ENCODE measurements at regions not wholly inside any gene's neighbourhood (a gene's known extent, or its start where the extent isn't known, plus 50 kb on each side); places are given as distances from the start of the nearest gene placed in this dataset.

DNA sequence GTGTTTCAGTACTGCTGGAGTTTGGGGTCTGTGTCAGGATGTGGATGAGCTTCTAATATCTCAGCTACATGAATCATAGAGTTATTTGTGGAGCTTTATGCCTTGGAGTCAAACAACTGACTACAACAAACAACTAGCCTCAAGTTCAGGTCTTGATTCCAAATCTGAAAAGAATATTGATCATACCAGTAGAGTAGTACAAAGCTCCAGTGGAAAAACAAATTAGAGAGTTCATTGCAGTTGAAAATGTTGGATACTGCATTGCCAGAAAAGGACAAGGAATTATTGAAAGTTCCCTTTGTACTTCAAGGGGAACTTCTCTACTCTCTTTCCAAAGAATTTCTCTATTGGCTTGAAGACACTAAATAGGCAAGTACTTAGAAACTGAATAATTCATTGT, 117.6 kb upstream of the CTTNBP2 start:
- Histone ChIP-seq H3K9ac (ENCODE audit: low read length) (no peak overlapping the region), H2BK120ac (ENCODE audit: low read depth, low read length) (no peak overlapping the region), H3K79me1 (ENCODE audit: low read length) (no peaks in the 10 kb centered on the region), H3K4me1 (ENCODE audit: control insufficient read depth, low read depth, low read length) (no peaks in the 10 kb centered on the region), H2BK5ac (ENCODE audit: low read length) (no peak overlapping the region), H3K23ac (ENCODE audit: low read length) (no peak overlapping the region), H3K4me2 (ENCODE audit: low read length) (no peak overlapping the region), H2BK15ac (replicated peaks; ENCODE audit: low read depth) (no peak overlapping the region), H3K4me3 (ENCODE audit: low read length) (no peak overlapping the region), H2AK5ac (ENCODE audit: low read length) (no peak overlapping the region), H3K4ac (ENCODE audit: low read depth, low read length) (no peak overlapping the region), H3K27ac (ENCODE audit: low read depth, low read length) (no peak overlapping the region), H3K18ac (ENCODE audit: low read length) (no peak overlapping the region), H4K8ac (ENCODE audit: low read depth, low read length) (no peak overlapping the region), H3K79me2 (ENCODE audit: control insufficient read depth, insufficient read depth, low read length) (no peaks in the 10 kb centered on the region), H3K56ac (ENCODE audit: low read length) (no peak overlapping the region), H3K27me3 (ENCODE audit: insufficient read depth, low read length, poor library complexity) (no peaks in the 10 kb centered on the region), H4K5ac (ENCODE audit: low read length) (no peak overlapping the region), H3K36me3 (ENCODE audit: control insufficient read depth, insufficient read depth, low read length) (no peaks in the 10 kb centered on the region)
- no peak for DNase-seq

DNA sequence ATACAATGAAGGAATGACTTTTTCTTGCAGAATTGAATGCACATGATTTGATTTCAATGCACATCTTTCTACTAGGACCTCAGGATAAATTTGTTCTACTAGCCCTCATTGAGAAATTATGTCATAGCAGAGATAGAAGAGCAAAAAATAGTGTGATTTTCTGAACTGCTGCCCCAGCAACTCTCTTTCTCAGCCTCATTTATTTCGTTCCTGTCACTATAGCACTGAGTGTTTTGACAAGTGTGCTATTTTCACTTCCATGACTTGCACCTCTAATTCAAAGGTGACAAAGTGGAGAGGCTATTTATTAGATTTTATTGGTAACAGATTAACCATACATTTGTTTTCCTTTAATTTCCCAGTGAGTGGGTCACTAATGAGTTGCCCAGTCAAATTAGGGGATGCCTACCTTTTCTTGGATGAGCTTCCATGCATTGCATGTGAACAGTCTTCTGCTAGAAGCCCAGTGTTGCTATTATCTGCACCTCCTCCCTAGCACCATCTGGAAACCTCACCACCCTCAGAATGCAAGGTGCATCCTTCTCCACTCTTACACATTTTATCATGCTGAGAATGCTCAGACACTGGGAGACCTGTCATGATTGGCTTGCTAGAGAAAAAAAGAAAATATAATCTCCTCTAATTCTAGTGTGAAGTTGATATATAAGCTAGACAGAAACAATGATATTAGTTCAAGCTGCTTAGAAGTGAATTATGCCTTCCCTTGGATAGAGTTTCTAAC, 119.6 kb upstream of the CTTNBP2 start:
- Histone ChIP-seq H3K4me3 (ENCODE audit: low read length) (no peak overlapping the region), H2BK15ac (replicated peaks; ENCODE audit: low read depth) (no peak overlapping the region), H3K27ac (ENCODE audit: low read depth, low read length) (no peak overlapping the region), H2BK5ac (ENCODE audit: low read length) (no peak overlapping the region), H4K8ac (ENCODE audit: low read depth, low read length) (no peak overlapping the region), H3K56ac (ENCODE audit: low read length) (no peak overlapping the region), H3K27me3 (ENCODE audit: insufficient read depth, low read length, poor library complexity) (no peaks in the 10 kb centered on the region), H3K36me3 (ENCODE audit: control insufficient read depth, insufficient read depth, low read length) (no peaks in the 10 kb centered on the region), H3K23ac (ENCODE audit: low read length) (no peak overlapping the region), H2BK120ac (ENCODE audit: low read depth, low read length) (no peak overlapping the region), H3K79me2 (ENCODE audit: control insufficient read depth, insufficient read depth, low read length) (no peaks in the 10 kb centered on the region), H3K18ac (ENCODE audit: low read length) (no peak overlapping the region), H3K9ac (ENCODE audit: low read length) (no peak overlapping the region), H2AK5ac (ENCODE audit: low read length) (no peak overlapping the region), H3K4me2 (ENCODE audit: low read length) (no peak overlapping the region), H3K4ac (ENCODE audit: low read depth, low read length) (no peak overlapping the region), H4K5ac (ENCODE audit: low read length) (no peak overlapping the region), H3K79me1 (ENCODE audit: low read length) (no peaks in the 10 kb centered on the region), H3K4me1 (ENCODE audit: control insufficient read depth, low read depth, low read length) (no peaks in the 10 kb centered on the region)
- DNase-seq: no peak
- no CpG with 5 or more reads among the region's 1 CpG for WGBS (ENCODE audit: extremely low coverage, insufficient coverage, low lambda C conversion rate)

DNA sequence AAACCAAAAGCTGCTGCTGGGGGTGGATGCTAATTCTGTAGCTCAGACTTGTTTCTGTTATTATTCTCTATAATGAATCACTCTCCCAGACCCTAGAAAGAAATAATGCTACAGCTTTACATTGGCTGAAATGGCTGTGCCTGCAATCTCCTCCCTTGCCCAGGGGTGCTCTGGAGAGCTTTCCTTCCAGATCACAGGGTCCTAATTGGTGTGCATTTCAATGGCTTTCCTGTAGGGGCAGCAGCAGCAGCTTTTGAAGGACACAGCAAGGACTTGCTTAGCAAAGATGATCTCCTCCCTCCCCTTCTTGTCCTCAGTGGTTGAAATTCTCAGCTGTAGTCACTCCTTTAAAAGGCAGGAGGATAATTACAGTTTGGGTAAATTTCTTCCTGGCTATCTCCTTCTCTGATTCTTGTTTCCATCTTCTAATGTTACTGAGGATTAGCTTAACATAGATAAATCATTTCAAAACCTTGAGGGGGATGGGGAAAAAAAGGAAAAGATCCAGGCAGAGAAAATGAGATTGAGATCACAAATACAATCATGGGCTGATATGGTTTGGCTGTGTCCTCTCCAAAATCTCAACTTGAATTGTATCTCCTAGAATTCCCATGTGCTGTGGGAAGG, 120.2 kb upstream of the CTTNBP2 start:
- no peak overlapping the region for H3K56ac ChIP-seq (ENCODE audit: low read length)
- H2BK15ac ChIP-seq (replicated peaks; ENCODE audit: low read depth): no peak overlapping the region
- H3K4me1 ChIP-seq (ENCODE audit: control insufficient read depth, low read depth, low read length): no peaks in the 10 kb centered on the region
- no peaks in the 10 kb centered on the region for H3K79me1 ChIP-seq (ENCODE audit: low read length)
- H3K27ac ChIP-seq (ENCODE audit: low read depth, low read length): no peak overlapping the region
- H4K5ac ChIP-seq (ENCODE audit: low read length): no peak overlapping the region
- H2BK5ac ChIP-seq (ENCODE audit: low read length): no peak overlapping the region
- H3K4me3 ChIP-seq (ENCODE audit: low read length): no peak overlapping the region
- no peaks in the 10 kb centered on the region for H3K27me3 ChIP-seq (ENCODE audit: insufficient read depth, low read length, poor library complexity)
- H2AK5ac ChIP-seq (ENCODE audit: low read length): no peak overlapping the region
- H3K9ac ChIP-seq (ENCODE audit: low read length): no peak overlapping the region
- no peak overlapping the region for H3K23ac ChIP-seq (ENCODE audit: low read length)
- peak; percentile 96 for DNase-seq
- H4K8ac ChIP-seq (ENCODE audit: low read depth, low read length): no peak overlapping the region
- no peaks in the 10 kb centered on the region for H3K79me2 ChIP-seq (ENCODE audit: control insufficient read depth, insufficient read depth, low read length)
- H3K4me2 ChIP-seq (ENCODE audit: low read length): no peak overlapping the region
- H3K36me3 ChIP-seq (ENCODE audit: control insufficient read depth, insufficient read depth, low read length): no peaks in the 10 kb centered on the region
- no peak overlapping the region for H2BK120ac ChIP-seq (ENCODE audit: low read depth, low read length)
- H3K18ac ChIP-seq (ENCODE audit: low read length): no peak overlapping the region
- H3K4ac ChIP-seq (ENCODE audit: low read depth, low read length): no peak overlapping the region

- Histone ChIP-seq H2AK5ac (ENCODE audit: low read length) (no peak overlapping the region), H2BK15ac (replicated peaks; ENCODE audit: low read depth) (no peak overlapping the region), H3K18ac (ENCODE audit: low read length) (no peak overlapping the region), H3K4ac (ENCODE audit: low read depth, low read length) (no peak overlapping the region), H2BK120ac (ENCODE audit: low read depth, low read length) (no peak overlapping the region), H2BK5ac (ENCODE audit: low read length) (no peak overlapping the region), H3K4me1 (ENCODE audit: control insufficient read depth, low read depth, low read length) (no peaks in the 10 kb centered on the region), H3K79me2 (ENCODE audit: control insufficient read depth, insufficient read depth, low read length) (no peaks in the 10 kb centered on the region), H3K79me1 (ENCODE audit: low read length) (no peaks in the 10 kb centered on the region), H3K4me2 (ENCODE audit: low read length) (no peak overlapping the region), H3K27ac (ENCODE audit: low read depth, low read length) (no peak overlapping the region), H3K9ac (ENCODE audit: low read length) (no peak overlapping the region), H3K27me3 (ENCODE audit: insufficient read depth, low read length, poor library complexity) (no peaks in the 10 kb centered on the region), H3K36me3 (ENCODE audit: control insufficient read depth, insufficient read depth, low read length) (no peaks in the 10 kb centered on the region), H4K5ac (ENCODE audit: low read length) (no peak overlapping the region), H3K4me3 (ENCODE audit: low read length) (no peak overlapping the region), H4K8ac (ENCODE audit: low read depth, low read length) (no peak overlapping the region), H3K56ac (ENCODE audit: low read length) (no peak overlapping the region), H3K23ac (ENCODE audit: low read length) (no peak overlapping the region)
- no peak for DNase-seq
- WGBS (ENCODE audit: extremely low coverage, insufficient coverage, low lambda C conversion rate): no CpG with 5 or more reads among the region's 8 CpGs
These were observed 122.8 kb upstream of the CTTNBP2 start for GRCh38 chr7:117995850-117996650.

DNA sequence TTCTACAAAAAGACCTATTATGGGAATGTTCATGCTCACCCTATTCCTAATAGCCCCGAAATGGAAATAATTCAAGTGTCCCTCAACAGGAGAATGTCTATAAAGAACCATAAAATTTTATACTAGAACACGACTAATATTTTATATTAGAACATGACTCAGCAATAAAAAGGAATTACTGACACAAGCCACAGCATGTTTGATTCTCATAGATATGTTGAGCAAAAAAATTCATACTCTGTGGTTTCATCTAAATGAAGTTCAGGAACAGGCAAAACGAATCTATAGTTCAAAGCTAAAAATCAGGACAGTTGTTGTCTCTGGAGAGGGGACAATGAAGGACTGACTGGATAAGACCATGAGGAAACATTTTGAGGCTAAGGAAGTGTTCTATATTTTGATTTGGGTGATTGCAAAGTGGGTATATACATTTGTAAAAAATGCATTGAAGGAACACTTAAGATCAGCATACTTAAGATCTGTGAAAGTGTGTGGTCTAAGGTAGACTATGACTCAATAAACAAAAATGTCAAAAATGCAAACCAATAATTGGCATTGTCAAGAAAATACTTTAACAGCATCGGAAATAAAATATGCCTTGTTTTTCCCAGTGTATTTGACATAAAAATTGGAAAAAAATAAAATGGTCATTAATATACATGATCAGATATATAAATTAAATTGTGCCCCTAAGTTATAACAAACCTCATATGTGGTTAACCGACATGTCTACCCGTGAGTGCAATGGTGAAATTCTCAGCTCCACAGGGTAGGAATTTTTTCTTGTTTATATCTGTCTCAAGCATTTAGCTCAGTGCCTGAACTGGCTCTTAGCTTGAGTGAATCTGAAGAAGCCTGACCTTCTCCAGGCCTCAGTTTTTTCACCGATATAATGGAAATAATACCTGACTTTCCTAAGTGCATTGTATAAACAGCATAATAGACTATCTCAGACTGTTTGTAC, 124.9 kb upstream of the CTTNBP2 start:
- Histone ChIP-seq H3K56ac (ENCODE audit: low read length) (no peak overlapping the region), H2BK120ac (ENCODE audit: low read depth, low read length) (no peak overlapping the region), H3K9ac (ENCODE audit: low read length) (no peak overlapping the region), H3K23ac (ENCODE audit: low read length) (no peak overlapping the region), H3K4me2 (ENCODE audit: low read length) (no peak overlapping the region), H2BK5ac (ENCODE audit: low read length) (no peak overlapping the region), H2BK15ac (replicated peaks; ENCODE audit: low read depth) (peak overlapping the region; percentile 92), H3K4ac (ENCODE audit: low read depth, low read length) (no peak overlapping the region), H3K79me2 (ENCODE audit: control insufficient read depth, insufficient read depth, low read length) (no peaks in the 10 kb centered on the region), H3K36me3 (ENCODE audit: control insufficient read depth, insufficient read depth, low read length) (no peaks in the 10 kb centered on the region), H4K5ac (ENCODE audit: low read length) (no peak overlapping the region), H3K79me1 (ENCODE audit: low read length) (no peaks in the 10 kb centered on the region), H3K4me3 (ENCODE audit: low read length) (no peak overlapping the region), H3K27me3 (ENCODE audit: insufficient read depth, low read length, poor library complexity) (no peaks in the 10 kb centered on the region), H2AK5ac (ENCODE audit: low read length) (no peak overlapping the region), H3K27ac (ENCODE audit: low read depth, low read length) (no peak overlapping the region), H3K4me1 (ENCODE audit: control insufficient read depth, low read depth, low read length) (no peaks in the 10 kb centered on the region), H4K8ac (ENCODE audit: low read depth, low read length) (no peak overlapping the region), H3K18ac (ENCODE audit: low read length) (no peak overlapping the region)
- no CpG with 5 or more reads among the region's 7 CpGs for WGBS (ENCODE audit: extremely low coverage, insufficient coverage, low lambda C conversion rate)
- peak; percentile 42 for DNase-seq

All from mesendoderm (in vitro differentiated cells).